ENCODE measurements at regions not wholly inside any gene's neighbourhood (a gene's known extent, or its start where the extent isn't known, plus 50 kb on each side); places are given as distances from the start of the nearest gene placed in this dataset.
"Not testable (repeated sequence)": the region's sequence is repeated elsewhere in the genome, so short reads cannot be mapped to it uniquely, and the experiment has no call there.

DNA sequence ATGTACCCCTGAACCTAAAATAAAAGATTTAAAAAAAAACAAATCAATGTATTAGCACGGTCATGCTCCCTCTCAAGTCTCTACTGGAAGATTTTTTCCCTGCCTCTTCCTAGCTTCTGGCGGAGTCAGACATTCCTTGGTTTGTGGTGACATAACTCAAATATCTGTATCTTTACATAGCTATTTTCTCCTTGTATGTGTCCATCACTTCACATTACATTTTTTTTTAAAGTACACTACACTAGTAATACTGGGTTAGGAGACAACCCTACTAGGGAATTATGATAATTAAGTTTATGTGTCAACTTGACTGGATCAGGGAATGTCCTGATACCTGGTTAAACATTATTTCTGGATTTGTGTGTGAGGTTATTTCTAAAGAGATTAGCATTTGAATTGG lies 1197.9 kb downstream of the TECRL start:
- Histone ChIP-seq H3K4me3 (no peak overlapping the region), H3K27ac (no peak overlapping the region)
- no peak for DNase-seq (ENCODE audit: low spot score)
- TF ChIP-seq, protein P1, sequence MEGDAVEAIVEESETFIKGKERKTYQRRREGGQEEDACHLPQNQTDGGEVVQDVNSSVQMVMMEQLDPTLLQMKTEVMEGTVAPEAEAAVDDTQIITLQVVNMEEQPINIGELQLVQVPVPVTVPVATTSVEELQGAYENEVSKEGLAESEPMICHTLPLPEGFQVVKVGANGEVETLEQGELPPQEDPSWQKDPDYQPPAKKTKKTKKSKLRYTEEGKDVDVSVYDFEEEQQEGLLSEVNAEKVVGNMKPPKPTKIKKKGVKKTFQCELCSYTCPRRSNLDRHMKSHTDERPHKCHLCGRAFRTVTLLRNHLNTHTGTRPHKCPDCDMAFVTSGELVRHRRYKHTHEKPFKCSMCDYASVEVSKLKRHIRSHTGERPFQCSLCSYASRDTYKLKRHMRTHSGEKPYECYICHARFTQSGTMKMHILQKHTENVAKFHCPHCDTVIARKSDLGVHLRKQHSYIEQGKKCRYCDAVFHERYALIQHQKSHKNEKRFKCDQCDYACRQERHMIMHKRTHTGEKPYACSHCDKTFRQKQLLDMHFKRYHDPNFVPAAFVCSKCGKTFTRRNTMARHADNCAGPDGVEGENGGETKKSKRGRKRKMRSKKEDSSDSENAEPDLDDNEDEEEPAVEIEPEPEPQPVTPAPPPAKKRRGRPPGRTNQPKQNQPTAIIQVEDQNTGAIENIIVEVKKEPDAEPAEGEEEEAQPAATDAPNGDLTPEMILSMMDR (IDR thresholded peaks at IDR 0.05), result no peak

DNA sequence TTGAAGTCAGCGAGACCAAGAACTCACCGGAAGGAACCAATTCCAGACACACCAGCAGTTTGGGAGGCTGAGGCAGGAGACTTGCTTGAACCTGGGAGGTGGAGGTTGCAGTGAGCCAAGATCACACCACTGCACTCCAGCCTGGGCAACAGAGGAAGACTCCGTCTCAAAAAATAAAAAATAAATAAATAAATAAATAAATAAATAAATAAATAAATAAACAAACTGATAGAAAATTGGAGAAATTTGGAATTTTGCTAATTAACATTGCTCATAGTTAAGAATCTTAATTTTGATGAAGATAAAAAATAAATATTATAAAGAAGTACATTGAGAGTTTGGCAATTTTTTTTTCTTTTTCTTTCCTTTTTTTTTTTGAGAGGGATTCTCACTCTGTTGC lies 1216.2 kb downstream of the TECRL start:
- H3K27ac ChIP-seq; H3K4me3 ChIP-seq; DNase-seq (ENCODE audit: low spot score): not testable (repeated sequence)

DNA sequence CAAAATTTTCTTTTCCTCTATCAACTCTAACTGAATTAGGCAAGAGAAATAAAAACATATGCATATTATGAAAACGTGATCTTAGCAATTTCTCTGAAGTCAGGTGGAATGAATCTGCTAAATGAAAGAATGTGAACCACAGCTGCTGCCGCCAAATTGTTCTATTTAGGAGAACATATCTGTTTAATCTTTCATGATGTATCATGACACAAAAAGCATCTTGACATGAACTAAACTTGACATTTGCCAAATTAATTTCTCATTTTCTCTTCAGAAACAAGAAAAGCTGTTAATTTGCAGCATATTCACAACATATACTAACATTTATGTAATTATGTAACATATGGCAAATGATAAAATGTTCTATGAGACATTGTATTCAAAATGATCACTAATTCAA lies 1237.9 kb downstream of the TECRL start:
- DNase-seq (ENCODE audit: low spot score), result no peak
- H3K27ac ChIP-seq, result no peak overlapping the region
- TF ChIP-seq, protein P1 (IDR thresholded peaks at IDR 0.05), result no peak
- no peak overlapping the region for H3K4me3 ChIP-seq

DNA sequence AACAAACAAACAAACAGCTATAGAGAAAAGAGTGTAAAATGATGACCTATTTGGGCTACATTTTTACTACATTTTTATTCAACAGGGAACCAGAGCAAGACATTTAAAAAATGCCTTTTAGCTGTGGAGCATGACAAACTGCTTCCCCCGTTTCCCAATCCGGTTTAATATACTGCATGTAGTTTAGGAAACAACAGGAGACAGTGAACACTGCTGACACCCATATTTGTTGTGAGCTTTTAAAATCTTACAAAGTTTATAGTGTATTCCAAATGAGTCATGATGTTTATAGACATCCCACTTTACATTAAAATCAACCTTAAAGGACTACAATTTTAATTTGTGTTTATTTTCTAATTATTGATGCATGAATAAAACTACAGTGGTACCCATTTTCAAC lies 1238.3 kb downstream of the TECRL start:
- H3K4me3 ChIP-seq, result no peak overlapping the region
- no peak overlapping the region for H3K27ac ChIP-seq
- TF ChIP-seq, protein P1 (IDR thresholded peaks at IDR 0.05), result no peak
- no peak for DNase-seq (ENCODE audit: low spot score)

DNA sequence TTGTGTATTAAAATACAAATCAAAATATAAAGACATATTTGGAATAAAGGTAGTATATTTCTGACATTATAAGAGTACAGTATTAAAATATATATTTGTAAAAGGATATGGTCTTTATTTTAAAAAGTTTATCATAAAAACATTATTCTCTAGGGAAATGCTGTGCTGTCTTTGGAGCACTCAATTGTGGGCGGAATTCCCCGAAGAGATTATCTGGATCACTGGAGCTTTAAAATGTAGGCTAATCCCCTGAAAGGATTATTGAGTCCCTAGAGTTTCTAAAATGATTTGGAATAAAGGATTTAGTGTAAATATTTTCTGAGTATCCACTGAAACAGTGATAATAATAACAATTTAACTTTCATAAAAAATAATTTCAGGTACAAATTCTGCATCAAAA lies 1239.4 kb downstream of the TECRL start:
- TF ChIP-seq, protein P1 (IDR thresholded peaks at IDR 0.05), result no peak
- H3K27ac ChIP-seq, result no peak overlapping the region
- H3K4me3 ChIP-seq, result no peak overlapping the region
- no peak for DNase-seq (ENCODE audit: low spot score)

DNA sequence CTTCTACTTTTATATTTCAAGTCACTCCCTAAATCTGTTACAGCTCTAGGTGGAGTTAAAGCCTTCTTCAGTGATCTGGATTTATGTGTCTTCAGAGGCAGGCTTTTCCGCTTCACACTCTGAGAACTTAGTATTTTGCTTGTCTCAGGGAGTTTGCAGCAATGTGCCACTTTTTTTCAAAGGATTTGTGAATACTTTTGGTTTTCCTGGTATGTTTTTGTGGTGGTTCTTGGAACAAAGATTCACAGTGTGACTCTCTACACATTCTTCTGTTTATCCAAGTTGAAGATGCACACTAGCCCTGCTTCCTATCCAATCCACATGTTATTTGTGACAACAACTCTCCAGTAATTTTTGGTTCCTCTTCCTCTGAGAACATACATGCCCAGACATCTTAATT lies 1253.7 kb downstream of the TECRL start:
- no peak overlapping the region for H3K4me3 ChIP-seq

DNA sequence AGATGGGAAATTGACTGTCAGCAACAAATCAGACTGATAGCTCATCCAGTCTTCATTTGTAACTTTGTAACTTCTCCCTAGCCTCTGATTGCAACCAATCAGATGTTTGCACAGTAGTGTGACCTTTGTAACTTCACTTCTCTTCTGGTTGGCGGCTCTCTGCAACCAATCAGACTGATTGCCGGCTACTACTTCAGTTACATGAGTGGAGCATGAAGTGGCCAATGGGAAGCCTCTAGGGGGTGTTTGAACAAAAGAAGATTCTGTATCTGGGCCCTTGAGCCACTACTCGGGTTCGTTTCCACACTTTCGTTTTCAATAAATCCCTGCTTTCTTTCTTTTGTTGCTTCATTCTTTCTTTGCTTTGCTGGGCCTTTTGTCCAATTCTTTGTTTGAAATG lies 1285.8 kb downstream of the TECRL start:
- Histone ChIP-seq H3K4me3 (no peak overlapping the region), H3K27ac (no peak overlapping the region)
- DNase-seq (ENCODE audit: low spot score), result no peak
- TF ChIP-seq, protein P1 (IDR thresholded peaks at IDR 0.05), result no peak

More for the DNA sequence above, 1253.7 kb downstream of the TECRL start:
- TF ChIP-seq, protein P1 (IDR thresholded peaks at IDR 0.05), result no peak
- no peak for DNase-seq (ENCODE audit: low spot score)
- no peak overlapping the region for H3K27ac ChIP-seq

DNA sequence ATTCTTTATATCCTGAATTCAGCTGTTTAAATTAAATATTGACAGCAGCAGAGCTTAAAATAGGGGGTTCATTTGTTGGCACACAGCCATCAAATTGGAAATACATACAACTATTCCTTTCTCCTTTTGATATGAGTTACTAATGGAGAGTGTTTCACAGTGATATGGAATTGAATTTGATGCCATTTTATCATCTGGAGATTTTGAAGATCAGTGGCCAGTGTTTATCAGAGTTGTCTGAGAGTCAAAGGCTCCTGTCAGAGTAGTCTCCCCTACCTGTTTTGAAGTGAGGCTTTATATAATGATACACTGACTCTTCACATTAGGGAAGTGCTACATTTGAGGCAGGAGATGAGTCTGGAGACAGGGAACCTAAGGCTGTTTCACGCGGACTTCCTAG lies 1286.3 kb downstream of the TECRL start:
- Histone ChIP-seq H3K4me3 (no peak overlapping the region), H3K27ac (no peak overlapping the region)
- TF ChIP-seq, protein P1 (IDR thresholded peaks at IDR 0.05), result no peak
- DNase-seq (ENCODE audit: low spot score), result no peak
